D721Med (cell line): ENCODE measurements at regions not wholly inside any gene's neighbourhood (a gene's known extent, or its start where the extent isn't known, plus 50 kb on each side); places are given as distances from the start of the nearest gene placed in this dataset.

Experiments
- DNase-seq: peaks from one replicate; pipeline ENCODE4 v3.0.0; 2011; ENCODE audit warnings: low spot score; ENCODE audit not compliant: insufficient read length
- FAIRE-seq: peaks from 2 replicates; lab custom pipeline; 2011; peaks lifted over from hg19 to GRCh38; lab: Jason Lieb, UNC
- TF ChIP-seq, protein P1 (sequence below): IDR thresholded peaks from 2 replicates; pipeline ENCODE4 v1.5.1; 2012; ENCODE audit warnings: mild to moderate bottlenecking, control low read depth; ENCODE audit not compliant: insufficient read depth; ENCODE audit errors: missing control alignments

DNA sequence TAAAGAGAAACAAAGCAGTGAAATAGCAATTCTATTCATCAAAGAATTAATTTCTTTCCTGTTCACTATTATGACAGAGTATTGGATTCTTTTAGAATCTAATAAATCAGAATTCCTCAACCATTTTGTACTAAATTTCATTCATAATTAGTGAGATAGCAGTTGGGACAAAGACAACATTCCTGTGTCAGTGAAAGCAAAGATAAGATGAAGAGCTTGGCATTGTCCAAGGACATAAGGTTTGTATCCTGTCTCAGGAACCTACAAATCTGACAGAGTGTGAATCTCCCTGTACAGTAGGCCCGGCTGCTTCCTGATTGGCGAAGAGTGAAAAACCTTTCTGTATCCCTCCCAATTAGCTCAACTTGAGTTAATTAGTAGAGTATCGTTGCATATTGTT, 349.1 kb downstream of the ISL1 start:
- TF ChIP-seq, protein P1, sequence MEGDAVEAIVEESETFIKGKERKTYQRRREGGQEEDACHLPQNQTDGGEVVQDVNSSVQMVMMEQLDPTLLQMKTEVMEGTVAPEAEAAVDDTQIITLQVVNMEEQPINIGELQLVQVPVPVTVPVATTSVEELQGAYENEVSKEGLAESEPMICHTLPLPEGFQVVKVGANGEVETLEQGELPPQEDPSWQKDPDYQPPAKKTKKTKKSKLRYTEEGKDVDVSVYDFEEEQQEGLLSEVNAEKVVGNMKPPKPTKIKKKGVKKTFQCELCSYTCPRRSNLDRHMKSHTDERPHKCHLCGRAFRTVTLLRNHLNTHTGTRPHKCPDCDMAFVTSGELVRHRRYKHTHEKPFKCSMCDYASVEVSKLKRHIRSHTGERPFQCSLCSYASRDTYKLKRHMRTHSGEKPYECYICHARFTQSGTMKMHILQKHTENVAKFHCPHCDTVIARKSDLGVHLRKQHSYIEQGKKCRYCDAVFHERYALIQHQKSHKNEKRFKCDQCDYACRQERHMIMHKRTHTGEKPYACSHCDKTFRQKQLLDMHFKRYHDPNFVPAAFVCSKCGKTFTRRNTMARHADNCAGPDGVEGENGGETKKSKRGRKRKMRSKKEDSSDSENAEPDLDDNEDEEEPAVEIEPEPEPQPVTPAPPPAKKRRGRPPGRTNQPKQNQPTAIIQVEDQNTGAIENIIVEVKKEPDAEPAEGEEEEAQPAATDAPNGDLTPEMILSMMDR: no peak
- no peak for FAIRE-seq
- no peak for DNase-seq

DNA sequence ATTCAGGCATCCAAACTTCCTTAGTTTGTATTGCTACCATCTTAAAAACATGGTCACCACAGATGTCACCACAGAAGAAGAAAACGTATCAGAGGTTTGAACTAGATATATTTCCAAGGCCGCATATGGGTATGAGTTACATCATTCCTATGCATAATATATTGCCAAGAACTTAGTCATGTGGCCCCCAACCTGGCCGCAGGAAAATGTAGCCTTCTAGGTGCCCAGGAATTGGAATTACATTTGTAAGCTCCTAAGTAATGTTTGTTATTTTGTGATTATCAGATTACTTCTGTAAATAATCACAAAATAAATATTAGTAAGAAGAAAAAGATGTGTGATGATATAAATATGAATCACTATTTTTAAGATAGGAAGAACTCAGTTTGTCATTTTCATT, 351.4 kb downstream of the ISL1 start:
- DNase-seq: no peak
- no peak for FAIRE-seq
- TF ChIP-seq, protein P1: no peak

DNA sequence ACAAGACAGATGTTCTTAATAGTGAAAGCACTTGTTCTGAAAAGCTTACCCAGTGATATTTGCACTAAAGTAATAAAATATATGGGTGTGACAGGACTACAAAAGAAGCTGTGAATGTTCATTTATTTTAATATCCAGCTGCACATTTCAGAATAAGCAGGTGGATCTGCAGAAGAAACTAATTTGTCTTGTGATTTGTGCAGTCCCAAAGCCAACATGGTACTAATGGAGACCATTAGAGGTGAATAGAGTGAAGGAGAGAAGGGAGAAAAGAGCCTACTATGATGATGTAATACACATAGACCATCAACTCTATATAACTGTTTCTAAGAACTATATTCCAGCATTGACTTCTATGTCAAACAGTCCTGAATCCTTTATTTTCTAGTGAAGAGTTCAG, 362.8 kb downstream of the ISL1 start:
- TF ChIP-seq, protein P1: no peak
- DNase-seq: no peak
- FAIRE-seq: no peak

DNA sequence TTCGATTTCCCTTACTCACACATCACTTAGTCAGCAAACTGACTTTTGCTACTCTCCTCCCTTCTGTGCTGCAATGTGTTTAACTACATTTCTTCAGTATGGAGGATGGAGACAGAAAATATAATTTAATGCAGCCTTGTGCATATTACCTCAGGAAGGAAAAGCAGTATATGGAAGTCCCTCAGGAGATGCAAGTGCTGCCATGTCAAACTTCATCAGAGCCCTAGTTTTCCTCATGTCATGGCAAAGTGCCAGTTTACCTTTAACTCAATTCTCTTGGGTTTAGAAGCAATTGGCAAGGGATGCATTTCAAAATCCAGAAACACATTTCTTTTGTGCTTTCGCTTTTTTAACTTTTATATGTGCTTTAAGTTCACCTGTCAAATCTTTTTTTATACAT, 365.4 kb downstream of the ISL1 start:
- FAIRE-seq (no peak), DNase-seq (no peak)
- TF ChIP-seq, protein P1: no peak
